Panc1 (cell line): ENCODE measurements at regions not wholly inside any gene's neighbourhood (a gene's known extent, or its start where the extent isn't known, plus 50 kb on each side); places are given as distances from the start of the nearest gene placed in this dataset.

ENCODE experiments used
- CTCF ChIP-seq: fragments of 450-650 bp; IDR thresholded peaks from 2 replicates; pipeline ENCODE4 v1.5.1; 2017; ENCODE audit warnings: mild to moderate bottlenecking
- REST ChIP-seq, 2 experiments: IDR thresholded peaks; 2 replicates each; pipeline ENCODE4 v1.6.1; 2011 to 2012; ENCODE audit warnings: low read depth in 2 of 2, control low read depth in 1 of 2, low read length in 1 of 2, mild to moderate bottlenecking in 1 of 2, moderate library complexity in 1 of 2; ENCODE audit not compliant: insufficient read depth in 1 of 2

GRCh38 chr12:113601656-113602263 lies 130.1 kb upstream of the LHX5 start:
- TF ChIP-seq CTCF (no peak), REST (IDR thresholded peaks at IDR 0.05; ENCODE audit: insufficient read depth in 1 of 2, low read depth in 2 of 2, low read length in 1 of 2) (peak; percentile 89 to 90)
